ENCODE measurements at regions not wholly inside any gene's neighbourhood (a gene's known extent, or its start where the extent isn't known, plus 50 kb on each side); places are given as distances from the start of the nearest gene placed in this dataset.

GRCh38 chr3:152516216-152516615 lies 247.5 kb downstream of the MBNL1 start:
- H3K27me3 ChIP-seq (ENCODE audit: control insufficient read depth in 1 of 2, insufficient read depth in 2 of 2, low read length in 2 of 2): no peaks in the 10 kb centered on the region
- H3K9me3 ChIP-seq (ENCODE audit: low read length): no peaks in the 10 kb centered on the region
- no peak overlapping the region for H3K4me3 ChIP-seq (ENCODE audit: low read depth in 1 of 2, low read length in 2 of 2)
- H3K4me1 ChIP-seq (ENCODE audit: insufficient read depth, low read length): no peaks in the 10 kb centered on the region
- H3K27ac ChIP-seq (ENCODE audit: low read depth, low read length): no peak overlapping the region
- no peak overlapping the region for H3K9ac ChIP-seq (ENCODE audit: low read length)
- H3K36me3 ChIP-seq (ENCODE audit: insufficient read depth, low read length): no peaks in the 10 kb centered on the region

- Histone ChIP-seq H3K36me3 (ENCODE audit: insufficient read depth, low read length) (no peaks in the 10 kb centered on the region), H3K9ac (ENCODE audit: low read length) (no peak overlapping the region), H3K4me1 (ENCODE audit: insufficient read depth, low read length) (no peaks in the 10 kb centered on the region), H3K4me3 (ENCODE audit: low read depth in 1 of 2, low read length in 2 of 2) (no peak overlapping the region), H3K27me3 (ENCODE audit: control insufficient read depth in 1 of 2, insufficient read depth in 2 of 2, low read length in 2 of 2) (no peaks in the 10 kb centered on the region), H3K27ac (ENCODE audit: low read depth, low read length) (no peak overlapping the region), H3K9me3 (ENCODE audit: low read length) (no peaks in the 10 kb centered on the region)
Observed at GRCh38 chr3:152517502-152517901, 248.8 kb downstream of the MBNL1 start.

- no peak overlapping the region for H3K4me3 ChIP-seq (ENCODE audit: low read depth in 1 of 2, low read length in 2 of 2)
- H3K9me3 ChIP-seq (ENCODE audit: low read length): no peaks in the 10 kb centered on the region
- no peaks in the 10 kb centered on the region for H3K27me3 ChIP-seq (ENCODE audit: control insufficient read depth in 1 of 2, insufficient read depth in 2 of 2, low read length in 2 of 2)
- no peak overlapping the region for H3K27ac ChIP-seq (ENCODE audit: low read depth, low read length)
- H3K4me1 ChIP-seq (ENCODE audit: insufficient read depth, low read length): no peaks in the 10 kb centered on the region
- no peak overlapping the region for H3K9ac ChIP-seq (ENCODE audit: low read length)
- H3K36me3 ChIP-seq (ENCODE audit: insufficient read depth, low read length): no peaks in the 10 kb centered on the region
Observed at GRCh38 chr3:152518346-152518745, 249.6 kb downstream of the MBNL1 start.

- H3K36me3 ChIP-seq (ENCODE audit: insufficient read depth, low read length): no peaks in the 10 kb centered on the region
- no peaks in the 10 kb centered on the region for H3K9me3 ChIP-seq (ENCODE audit: low read length)
- no peak overlapping the region for H3K27ac ChIP-seq (ENCODE audit: low read depth, low read length)
- H3K9ac ChIP-seq (ENCODE audit: low read length): no peak overlapping the region
- no peaks in the 10 kb centered on the region for H3K4me1 ChIP-seq (ENCODE audit: insufficient read depth, low read length)
- H3K4me3 ChIP-seq (ENCODE audit: low read depth in 1 of 2, low read length in 2 of 2): no peak overlapping the region
- no peaks in the 10 kb centered on the region for H3K27me3 ChIP-seq (ENCODE audit: control insufficient read depth in 1 of 2, insufficient read depth in 2 of 2, low read length in 2 of 2)
Observed at GRCh38 chr3:152519376-152519775, 250.6 kb downstream of the MBNL1 start.

- Histone ChIP-seq H3K27ac (ENCODE audit: low read depth, low read length) (no peak overlapping the region), H3K4me3 (ENCODE audit: low read depth in 1 of 2, low read length in 2 of 2) (no peak overlapping the region), H3K9ac (ENCODE audit: low read length) (no peak overlapping the region), H3K4me1 (ENCODE audit: insufficient read depth, low read length) (no peaks in the 10 kb centered on the region), H3K36me3 (ENCODE audit: insufficient read depth, low read length) (no peaks in the 10 kb centered on the region), H3K9me3 (ENCODE audit: low read length) (no peaks in the 10 kb centered on the region), H3K27me3 (ENCODE audit: control insufficient read depth in 1 of 2, insufficient read depth in 2 of 2, low read length in 2 of 2) (no peaks in the 10 kb centered on the region)
Observed at GRCh38 chr3:152522036-152522435, 253.3 kb downstream of the MBNL1 start.

GRCh38 chr3:152524198-152525140 lies 255.7 kb downstream of the MBNL1 start:
- Histone ChIP-seq H3K4me1 (ENCODE audit: insufficient read depth, low read length) (no peaks in the 10 kb centered on the region), H3K9ac (ENCODE audit: low read length) (no peak overlapping the region), H3K9me3 (ENCODE audit: low read length) (no peaks in the 10 kb centered on the region), H3K4me3 (ENCODE audit: low read depth in 1 of 2, low read length in 2 of 2) (no peak overlapping the region), H3K36me3 (ENCODE audit: insufficient read depth, low read length) (no peaks in the 10 kb centered on the region), H3K27ac (ENCODE audit: low read depth, low read length) (no peak overlapping the region), H3K27me3 (ENCODE audit: control insufficient read depth in 1 of 2, insufficient read depth in 2 of 2, low read length in 2 of 2) (no peaks in the 10 kb centered on the region)

GRCh38 chr3:152531717-152532116 lies 263.0 kb downstream of the MBNL1 start:
- no peaks in the 10 kb centered on the region for H3K27me3 ChIP-seq (ENCODE audit: control insufficient read depth in 1 of 2, insufficient read depth in 2 of 2, low read length in 2 of 2)
- H3K9ac ChIP-seq (ENCODE audit: low read length): no peak overlapping the region
- no peak overlapping the region for H3K27ac ChIP-seq (ENCODE audit: low read depth, low read length)
- H3K9me3 ChIP-seq (ENCODE audit: low read length): no peaks in the 10 kb centered on the region
- no peaks in the 10 kb centered on the region for H3K4me1 ChIP-seq (ENCODE audit: insufficient read depth, low read length)
- H3K4me3 ChIP-seq (ENCODE audit: low read depth in 1 of 2, low read length in 2 of 2): no peak overlapping the region
- H3K36me3 ChIP-seq (ENCODE audit: insufficient read depth, low read length): no peaks in the 10 kb centered on the region

- Histone ChIP-seq H3K9me3 (ENCODE audit: low read length) (no peaks in the 10 kb centered on the region), H3K36me3 (ENCODE audit: insufficient read depth, low read length) (no peaks in the 10 kb centered on the region), H3K27ac (ENCODE audit: low read depth, low read length) (no peak overlapping the region), H3K4me1 (ENCODE audit: insufficient read depth, low read length) (no peaks in the 10 kb centered on the region), H3K27me3 (ENCODE audit: control insufficient read depth in 1 of 2, insufficient read depth in 2 of 2, low read length in 2 of 2) (no peaks in the 10 kb centered on the region), H3K9ac (ENCODE audit: low read length) (no peak overlapping the region), H3K4me3 (ENCODE audit: low read depth in 1 of 2, low read length in 2 of 2) (no peak overlapping the region)
Observed at GRCh38 chr3:152538518-152538917, 269.8 kb downstream of the MBNL1 start.

GRCh38 chr3:152539191-152539764 lies 270.5 kb downstream of the MBNL1 start:
- Histone ChIP-seq H3K9me3 (ENCODE audit: low read length) (no peaks in the 10 kb centered on the region), H3K27ac (ENCODE audit: low read depth, low read length) (no peak overlapping the region), H3K36me3 (ENCODE audit: insufficient read depth, low read length) (no peaks in the 10 kb centered on the region), H3K9ac (ENCODE audit: low read length) (no peak overlapping the region), H3K27me3 (ENCODE audit: control insufficient read depth in 1 of 2, insufficient read depth in 2 of 2, low read length in 2 of 2) (no peaks in the 10 kb centered on the region), H3K4me1 (ENCODE audit: insufficient read depth, low read length) (no peaks in the 10 kb centered on the region), H3K4me3 (ENCODE audit: low read depth in 1 of 2, low read length in 2 of 2) (no peak overlapping the region)

GRCh38 chr3:152540120-152540519 lies 271.4 kb downstream of the MBNL1 start:
- Histone ChIP-seq H3K27ac (ENCODE audit: low read depth, low read length) (no peak overlapping the region), H3K9me3 (ENCODE audit: low read length) (no peaks in the 10 kb centered on the region), H3K4me1 (ENCODE audit: insufficient read depth, low read length) (no peaks in the 10 kb centered on the region), H3K4me3 (ENCODE audit: low read depth in 1 of 2, low read length in 2 of 2) (no peak overlapping the region), H3K27me3 (ENCODE audit: control insufficient read depth in 1 of 2, insufficient read depth in 2 of 2, low read length in 2 of 2) (no peaks in the 10 kb centered on the region), H3K36me3 (ENCODE audit: insufficient read depth, low read length) (no peaks in the 10 kb centered on the region), H3K9ac (ENCODE audit: low read length) (no peak overlapping the region)

GRCh38 chr3:152547153-152547552 lies 278.4 kb downstream of the MBNL1 start:
- Histone ChIP-seq H3K36me3 (ENCODE audit: insufficient read depth, low read length) (no peaks in the 10 kb centered on the region), H3K9me3 (ENCODE audit: low read length) (no peaks in the 10 kb centered on the region), H3K9ac (ENCODE audit: low read length) (no peak overlapping the region), H3K27me3 (ENCODE audit: control insufficient read depth in 1 of 2, insufficient read depth in 2 of 2, low read length in 2 of 2) (no peaks in the 10 kb centered on the region), H3K4me1 (ENCODE audit: insufficient read depth, low read length) (no peaks in the 10 kb centered on the region), H3K27ac (ENCODE audit: low read depth, low read length) (no peak overlapping the region), H3K4me3 (ENCODE audit: low read depth in 1 of 2, low read length in 2 of 2) (no peak overlapping the region)

- Histone ChIP-seq H3K4me3 (ENCODE audit: low read depth in 1 of 2, low read length in 2 of 2) (no peak overlapping the region), H3K27ac (ENCODE audit: low read depth, low read length) (no peak overlapping the region), H3K9me3 (ENCODE audit: low read length) (no peaks in the 10 kb centered on the region), H3K27me3 (ENCODE audit: control insufficient read depth in 1 of 2, insufficient read depth in 2 of 2, low read length in 2 of 2) (no peaks in the 10 kb centered on the region), H3K4me1 (ENCODE audit: insufficient read depth, low read length) (no peaks in the 10 kb centered on the region), H3K36me3 (ENCODE audit: insufficient read depth, low read length) (no peaks in the 10 kb centered on the region), H3K9ac (ENCODE audit: low read length) (no peak overlapping the region)
Observed at GRCh38 chr3:152549263-152549662, 280.5 kb downstream of the MBNL1 start.

Measured in muscle layer of colon (tissue), 2 donors.